NOMO-1 (cell line): ENCODE measurements at regions not wholly inside any gene's neighbourhood (a gene's known extent, or its start where the extent isn't known, plus 50 kb on each side); places are given as distances from the start of the nearest gene placed in this dataset.
"Not testable (repeated sequence)": the region's sequence is repeated elsewhere in the genome, so short reads cannot be mapped to it uniquely, and the experiment has no call there.

Experiments used
- DNase-seq, 2 experiments: peaks; one replicate each; lab custom pipeline; 2025; ENCODE audit not compliant: unreplicated experiment in 2 of 2; lab: John Stamatoyannopoulos, UW

- DNase-seq = peak; percentile 35 to 36
Measured at GRCh38 chr12:68984796-68985573, 52.0 kb upstream of the CPM start.

- DNase-seq = not testable (repeated sequence)
Measured at GRCh38 chr12:68997526-68997925, 64.6 kb upstream of the CPM start.

- DNase-seq = peak; percentile 63 to 82
Measured at GRCh38 chr12:68998041-68998440, 65.1 kb upstream of the CPM start.

GRCh38 chr12:69000074-69000473 lies 67.1 kb upstream of the CPM start:
- no peak for DNase-seq

DNA sequence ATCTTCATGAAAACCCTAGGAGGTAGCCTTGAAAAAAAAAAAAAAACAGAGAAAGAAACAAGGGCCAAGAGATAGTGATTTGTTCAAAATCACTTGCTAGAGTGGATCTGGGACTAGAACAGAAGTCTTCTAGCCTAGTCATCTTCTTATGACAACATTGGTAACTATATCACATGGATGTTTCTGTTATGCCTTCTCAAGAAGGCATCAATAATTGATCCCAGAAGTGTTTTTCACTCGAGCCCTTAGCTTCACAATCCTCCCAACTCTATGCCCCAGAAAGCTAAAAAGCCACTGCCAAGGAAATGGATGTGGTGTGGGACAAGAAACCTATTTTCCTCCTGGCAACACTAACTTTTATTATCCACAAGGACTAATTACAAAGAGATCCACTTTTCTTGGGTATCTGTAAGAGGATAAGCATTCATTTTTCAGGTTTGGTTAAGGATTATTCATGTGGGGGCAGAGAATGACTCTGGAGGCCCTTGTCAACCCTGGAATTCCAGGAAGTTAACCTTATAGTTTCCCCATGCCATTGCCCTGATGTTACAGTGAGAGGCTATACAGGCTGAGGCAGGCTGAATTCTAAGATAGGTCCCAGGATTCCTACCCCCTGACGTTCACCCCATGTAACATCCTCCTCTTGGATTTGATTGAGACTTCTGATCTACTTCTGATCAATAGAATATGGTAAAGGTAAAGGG lies 67.7 kb upstream of the CPM start:
- DNase-seq = no peak

- no peak for DNase-seq
Measured at GRCh38 chr12:69001251-69001650, 68.3 kb upstream of the CPM start.

GRCh38 chr12:69002969-69003368 lies 70.0 kb upstream of the CPM start:
- DNase-seq = no peak

GRCh38 chr12:69003991-69004390 lies 71.0 kb upstream of the CPM start:
- peak; percentile 9 to 27 for DNase-seq

- peak; percentile 48 to 81 for DNase-seq
Measured at GRCh38 chr12:69007101-69007854, 74.3 kb upstream of the CPM start.

GRCh38 chr12:69007855-69008351 lies 74.9 kb upstream of the CPM start:
- peak in 1 of 2 experiments; percentile 21 for DNase-seq

DNA sequence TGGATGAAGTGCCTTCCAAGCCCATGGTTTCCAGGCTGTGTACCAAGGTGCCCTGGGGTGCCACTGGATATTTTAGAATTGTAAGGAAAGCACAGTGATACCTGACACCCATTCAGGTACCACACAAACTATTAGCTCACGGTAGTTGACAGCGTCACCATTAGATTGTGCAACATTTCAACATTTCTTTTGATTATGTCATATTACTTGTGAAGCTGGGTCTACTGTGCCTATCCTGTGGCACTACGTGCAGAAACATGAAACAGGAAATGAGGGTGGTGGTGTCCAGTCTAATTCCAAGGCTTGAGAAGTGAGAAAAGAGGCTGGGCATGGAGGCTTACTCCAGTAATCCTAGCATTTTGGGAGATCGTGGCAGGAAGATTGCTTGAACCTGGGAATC lies 75.5 kb upstream of the CPM start:
- DNase-seq = peak; percentile 35 to 88

DNA sequence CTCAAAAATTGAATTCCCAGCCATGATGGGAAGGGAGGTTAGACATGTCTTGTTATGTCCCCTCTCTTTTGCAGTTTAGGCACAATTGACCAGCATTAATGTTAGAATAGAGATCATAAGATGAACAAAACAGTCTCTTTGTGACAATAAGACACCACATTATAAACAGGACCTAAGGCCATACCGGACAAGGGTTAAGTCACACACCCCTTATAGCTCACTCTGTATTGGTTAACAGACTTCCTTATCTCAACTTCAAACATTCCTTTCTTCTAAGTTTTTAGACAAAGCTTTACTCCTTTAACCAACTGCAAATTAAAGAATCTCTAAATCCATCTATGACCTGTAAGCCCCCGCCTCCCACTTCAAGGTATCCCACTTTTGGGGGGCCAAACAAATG lies 81.1 kb upstream of the CPM start:
- no peak for DNase-seq

GRCh38 chr12:69015017-69015416 lies 82.0 kb upstream of the CPM start:
- no peak for DNase-seq

DNA sequence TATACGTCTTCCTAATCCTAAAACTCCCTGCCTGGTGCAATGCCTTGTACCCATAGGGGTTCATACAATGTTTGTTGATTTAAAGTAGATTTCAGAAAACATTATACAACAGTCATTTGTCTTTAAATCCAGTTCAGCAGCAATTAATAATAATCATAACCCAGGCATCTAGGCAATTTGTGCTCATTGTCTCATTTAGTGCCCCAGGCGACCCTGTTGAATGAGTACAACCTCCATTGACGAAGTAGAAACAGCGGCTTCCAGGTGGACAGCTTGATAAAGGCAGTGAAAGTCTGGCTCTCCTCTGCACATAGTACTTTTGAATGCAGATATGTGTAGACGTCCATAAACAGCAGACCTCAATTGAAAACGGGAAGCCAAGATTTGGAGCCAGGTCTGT lies 82.9 kb upstream of the CPM start:
- no peak for DNase-seq

DNA sequence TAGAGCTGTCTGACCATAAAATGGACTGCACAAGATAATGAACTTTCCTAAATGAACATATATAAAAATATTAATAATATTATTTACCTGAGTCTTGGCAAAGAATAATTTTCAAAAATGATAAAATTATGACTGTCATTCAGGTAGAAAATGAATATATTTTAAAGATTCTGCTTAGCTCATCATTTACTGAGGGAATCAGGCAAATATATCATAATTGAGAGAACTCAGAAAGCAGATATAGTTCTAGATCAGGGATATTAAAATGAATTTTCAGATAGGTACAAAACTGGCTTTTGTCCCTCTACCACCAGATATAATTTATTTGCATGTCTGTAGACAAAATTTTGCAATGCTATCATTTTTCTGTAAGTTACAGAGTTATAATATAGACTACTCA lies 86.1 kb upstream of the CPM start:
- no peak for DNase-seq

DNA sequence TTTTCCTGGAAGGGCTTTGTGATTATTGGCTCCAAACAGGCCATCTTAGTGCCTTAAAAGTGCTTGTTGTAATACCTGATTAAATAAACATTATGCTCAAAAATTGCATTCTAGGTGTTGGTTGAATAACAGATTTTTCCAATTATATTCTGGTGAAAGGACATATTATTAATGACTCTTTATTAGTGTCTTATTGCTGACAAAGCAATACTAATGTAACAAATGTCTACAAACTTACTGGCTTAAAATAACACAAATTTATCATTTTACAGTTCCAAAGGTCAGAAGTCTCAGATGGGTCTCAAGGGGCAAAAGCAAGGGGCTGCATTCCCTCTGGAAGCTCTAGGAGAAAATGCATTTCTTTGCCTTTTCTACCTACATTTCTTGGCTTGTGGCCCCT lies 86.9 kb upstream of the CPM start:
- no peak for DNase-seq

DNA sequence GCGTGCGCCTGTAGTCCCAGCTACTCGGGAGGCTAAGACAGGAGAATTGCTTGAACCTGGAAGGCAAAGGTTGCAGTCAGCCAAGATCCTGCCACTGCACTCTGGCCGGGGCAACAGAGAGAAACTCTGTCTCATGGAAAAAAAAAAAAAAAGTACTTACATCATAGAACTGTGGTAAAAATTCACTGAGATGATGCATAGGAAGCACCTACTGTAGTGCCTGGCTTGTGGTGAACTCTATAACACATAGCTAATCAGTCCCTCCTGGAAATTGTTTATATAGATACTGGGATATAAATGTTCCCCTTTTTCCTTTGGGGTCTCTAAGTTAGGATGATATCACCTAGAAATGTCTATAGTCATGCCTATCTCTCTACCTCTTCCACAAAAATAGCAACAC lies 89.7 kb upstream of the CPM start:
- DNase-seq = no peak

- no peak for DNase-seq
Measured at GRCh38 chr12:69023840-69024239, 90.9 kb upstream of the CPM start.

DNA sequence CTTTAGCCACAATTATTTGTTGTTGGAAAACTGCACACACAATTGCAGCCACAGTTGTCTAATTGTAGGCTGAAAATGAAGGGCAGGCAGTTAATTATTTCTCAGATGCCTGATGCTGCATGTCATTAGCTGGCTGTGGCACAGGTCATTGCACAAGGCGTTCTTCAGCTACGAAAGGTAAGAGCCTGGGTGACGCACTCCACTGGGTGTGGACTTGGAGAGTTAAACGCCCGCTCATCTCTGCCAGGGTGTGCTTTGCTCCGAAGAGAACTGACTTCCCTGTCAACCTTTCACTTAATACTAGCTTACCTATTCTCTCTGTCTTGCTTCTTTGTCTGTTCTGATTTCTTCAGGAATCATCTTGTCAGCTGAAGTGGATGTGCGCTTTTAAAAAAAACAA lies 91.4 kb upstream of the CPM start:
- DNase-seq = no peak

GRCh38 chr12:69024907-69025306 lies 91.9 kb upstream of the CPM start:
- no peak for DNase-seq

DNA sequence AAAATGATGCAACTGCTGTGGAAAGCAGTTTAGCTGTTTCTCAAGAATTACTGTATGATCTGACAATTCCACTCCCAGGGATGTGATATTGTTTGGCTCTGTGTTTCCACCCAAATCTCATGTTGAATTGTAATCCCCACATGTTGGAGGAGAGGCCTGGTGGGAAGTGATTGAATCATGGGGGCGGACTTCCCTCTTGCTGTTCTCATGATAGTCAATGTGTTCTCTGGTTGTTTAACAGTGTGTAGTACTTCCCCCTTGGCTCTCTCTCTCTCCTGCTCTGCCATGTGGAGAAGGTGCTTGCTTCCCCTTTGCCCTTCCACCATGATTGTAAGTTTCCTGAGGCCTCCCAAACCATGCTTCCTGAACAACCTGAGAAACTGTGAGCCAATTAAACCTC lies 93.4 kb upstream of the CPM start:
- no peak for DNase-seq
